ENCODE measurements at regions not wholly inside any gene's neighbourhood (a gene's known extent, or its start where the extent isn't known, plus 50 kb on each side); places are given as distances from the start of the nearest gene placed in this dataset.

GRCh38 chr2:221857719-221858118, 285.6 kb upstream of the EPHA4 start:
- Histone ChIP-seq H3K4me1 (ENCODE audit: insufficient read depth) (no peaks in the 10 kb centered on the region), H3K4me2 (ENCODE audit: unreplicated experiment) (no peak overlapping the region), H3K9me3 (ENCODE audit: low read depth) (no peaks in the 10 kb centered on the region), H3K27ac (no peak overlapping the region), H3K4me3 (no peak overlapping the region), H2AFZ (no peak overlapping the region), H3F3A (ENCODE audit: insufficient read depth) (no peaks in the 10 kb centered on the region), H3K79me2 (ENCODE audit: insufficient read depth) (no peaks in the 10 kb centered on the region), H3K9me2 (ENCODE audit: insufficient read depth) (no peaks in the 10 kb centered on the region), H3K36me3 (ENCODE audit: low read depth) (no peaks in the 10 kb centered on the region), H3K27me3 (replicated peaks; ENCODE audit: insufficient read depth) (peaks cover 7% of the 10 kb centered on the region), H4K20me1 (ENCODE audit: insufficient read depth) (no peaks in the 10 kb centered on the region), H3K9ac (no peak overlapping the region)
- 21 to 29% methylated on average over 2 of the region's 2 CpGs for WGBS, 2 experiments (ENCODE audit: low coverage in 1 of 2, low lambda C conversion rate in 2 of 2, missing lambda C conversion rate in 2 of 2)
- in situ Hi-C loops (cut with MboI): no loop called here
- no peak for TF ChIP-seq EZH2 (IDR thresholded peaks at IDR 0.05; ENCODE audit: insufficient read depth, poor library complexity, severe bottlenecking)
- TF ChIP-seq EZH2phosphoT487 (IDR thresholded peaks at IDR 0.05; ENCODE audit: insufficient read depth, low read depth): no peak
- DNase-seq: no peak

- no peak overlapping the region for H3K4me2 ChIP-seq (ENCODE audit: unreplicated experiment)
- H3K27ac ChIP-seq: no peak overlapping the region
- peaks cover 7% of the 10 kb centered on the region; the same call in 1 of the 2 replicates for H3K4me1 ChIP-seq (ENCODE audit: insufficient read depth)
- peaks cover 7% of the 10 kb centered on the region; the same call in 1 of the 2 replicates for H3K27me3 ChIP-seq (replicated peaks; ENCODE audit: insufficient read depth)
- H3K9me3 ChIP-seq (ENCODE audit: low read depth): no peaks in the 10 kb centered on the region
- no peaks in the 10 kb centered on the region for H4K20me1 ChIP-seq (ENCODE audit: insufficient read depth)
- no peak overlapping the region for H3K9ac ChIP-seq
- H2AFZ ChIP-seq: no peak overlapping the region
- TF ChIP-seq EZH2phosphoT487 (IDR thresholded peaks at IDR 0.05; ENCODE audit: insufficient read depth, low read depth): no peak
- no peak for TF ChIP-seq EZH2 (IDR thresholded peaks at IDR 0.05; ENCODE audit: insufficient read depth, poor library complexity, severe bottlenecking)
- in situ Hi-C loops (cut with MboI): no loop called here
- no peaks in the 10 kb centered on the region for H3K9me2 ChIP-seq (ENCODE audit: insufficient read depth)
- no peaks in the 10 kb centered on the region for H3K79me2 ChIP-seq (ENCODE audit: insufficient read depth)
- H3K4me3 ChIP-seq: no peak overlapping the region
- 0 to 3% methylated on average over 1 of the region's 1 CpG for WGBS, 2 experiments (ENCODE audit: low coverage in 1 of 2, low lambda C conversion rate in 2 of 2, missing lambda C conversion rate in 2 of 2)
- no peak for DNase-seq
- H3F3A ChIP-seq (ENCODE audit: insufficient read depth): no peaks in the 10 kb centered on the region
- no peaks in the 10 kb centered on the region for H3K36me3 ChIP-seq (ENCODE audit: low read depth)
Measured at GRCh38 chr2:221853297-221853696, 281.2 kb upstream of the EPHA4 start.

- in situ Hi-C loops (cut with MboI): no loop called here
- H3K27ac ChIP-seq: no peak overlapping the region
- no peak for DNase-seq
- no peaks in the 10 kb centered on the region for H4K20me1 ChIP-seq (ENCODE audit: insufficient read depth)
- H3K4me1 ChIP-seq (ENCODE audit: insufficient read depth): peaks cover 7% of the 10 kb centered on the region; the same call in 1 of the 2 replicates
- WGBS, 2 experiments (ENCODE audit: low coverage in 1 of 2, low lambda C conversion rate in 2 of 2, missing lambda C conversion rate in 2 of 2): 30 to 40% methylated on average over 2 of the region's 2 CpGs
- H3K79me2 ChIP-seq (ENCODE audit: insufficient read depth): no peaks in the 10 kb centered on the region
- TF ChIP-seq EZH2phosphoT487 (IDR thresholded peaks at IDR 0.05; ENCODE audit: insufficient read depth, low read depth) (no peak), EZH2 (IDR thresholded peaks at IDR 0.05; ENCODE audit: insufficient read depth, poor library complexity, severe bottlenecking) (no peak)
- no peaks in the 10 kb centered on the region for H3K9me3 ChIP-seq (ENCODE audit: low read depth)
- H3K4me2 ChIP-seq (ENCODE audit: unreplicated experiment): no peak overlapping the region
- no peaks in the 10 kb centered on the region for H3K36me3 ChIP-seq (ENCODE audit: low read depth)
- no peaks in the 10 kb centered on the region for H3F3A ChIP-seq (ENCODE audit: insufficient read depth)
- no peak overlapping the region for H2AFZ ChIP-seq
- no peaks in the 10 kb centered on the region for H3K9me2 ChIP-seq (ENCODE audit: insufficient read depth)
- no peak overlapping the region for H3K4me3 ChIP-seq
- H3K27me3 ChIP-seq (replicated peaks; ENCODE audit: insufficient read depth): peaks cover 16% of the 10 kb centered on the region
- no peak overlapping the region for H3K9ac ChIP-seq
Measured at GRCh38 chr2:221851531-221852045, 279.5 kb upstream of the EPHA4 start.

GRCh38 chr2:221850076-221850475, 278.0 kb upstream of the EPHA4 start:
- 4 to 11% methylated on average over 3 of the region's 3 CpGs for WGBS, 2 experiments (ENCODE audit: low coverage in 1 of 2, low lambda C conversion rate in 2 of 2, missing lambda C conversion rate in 2 of 2)
- no peak overlapping the region for H3K27ac ChIP-seq
- H3K9ac ChIP-seq: no peak overlapping the region
- no peaks in the 10 kb centered on the region for H3K79me2 ChIP-seq (ENCODE audit: insufficient read depth)
- H2AFZ ChIP-seq: no peak overlapping the region
- TF ChIP-seq EZH2 (IDR thresholded peaks at IDR 0.05; ENCODE audit: insufficient read depth, poor library complexity, severe bottlenecking) (no peak), EZH2phosphoT487 (IDR thresholded peaks at IDR 0.05; ENCODE audit: insufficient read depth, low read depth) (no peak)
- DNase-seq: peak; percentile 38
- in situ Hi-C loops (cut with MboI): no loop called here
- H3K4me3 ChIP-seq: no peak overlapping the region
- no peaks in the 10 kb centered on the region for H3K36me3 ChIP-seq (ENCODE audit: low read depth)
- H4K20me1 ChIP-seq (ENCODE audit: insufficient read depth): no peaks in the 10 kb centered on the region
- peaks cover 7% of the 10 kb centered on the region; the same call in 1 of the 2 replicates for H3K4me1 ChIP-seq (ENCODE audit: insufficient read depth)
- no peaks in the 10 kb centered on the region for H3K9me2 ChIP-seq (ENCODE audit: insufficient read depth)
- H3K9me3 ChIP-seq (ENCODE audit: low read depth): no peaks in the 10 kb centered on the region
- no peaks in the 10 kb centered on the region for H3F3A ChIP-seq (ENCODE audit: insufficient read depth)
- peaks cover 17% of the 10 kb centered on the region for H3K27me3 ChIP-seq (replicated peaks; ENCODE audit: insufficient read depth)
- H3K4me2 ChIP-seq (ENCODE audit: unreplicated experiment): no peak overlapping the region

- Histone ChIP-seq H3K4me2 (ENCODE audit: unreplicated experiment) (no peak overlapping the region), H3K27ac (no peak overlapping the region), H3K9me3 (ENCODE audit: low read depth) (no peaks in the 10 kb centered on the region), H4K20me1 (ENCODE audit: insufficient read depth) (no peaks in the 10 kb centered on the region), H3K4me3 (no peak overlapping the region), H3F3A (ENCODE audit: insufficient read depth) (no peaks in the 10 kb centered on the region), H3K27me3 (replicated peaks; ENCODE audit: insufficient read depth) (peaks cover 18% of the 10 kb centered on the region), H3K9me2 (ENCODE audit: insufficient read depth) (no peaks in the 10 kb centered on the region), H3K36me3 (ENCODE audit: low read depth) (no peaks in the 10 kb centered on the region), H3K4me1 (ENCODE audit: insufficient read depth) (peaks cover 7% of the 10 kb centered on the region; the same call in 1 of the 2 replicates), H3K9ac (no peak overlapping the region), H2AFZ (no peak overlapping the region), H3K79me2 (ENCODE audit: insufficient read depth) (no peaks in the 10 kb centered on the region)
- no peak for TF ChIP-seq EZH2 (IDR thresholded peaks at IDR 0.05; ENCODE audit: insufficient read depth, poor library complexity, severe bottlenecking)
- no peak for TF ChIP-seq EZH2phosphoT487 (IDR thresholded peaks at IDR 0.05; ENCODE audit: insufficient read depth, low read depth)
- no peak for DNase-seq
- in situ Hi-C loops (cut with MboI): no loop called here
- WGBS, 2 experiments (ENCODE audit: low coverage in 1 of 2, low lambda C conversion rate in 2 of 2, missing lambda C conversion rate in 2 of 2): 60% methylated on average over 4 of the region's 4 CpGs
Measured at GRCh38 chr2:221848286-221848685, 276.2 kb upstream of the EPHA4 start.
